ENCODE measurements at regions not wholly inside any gene's neighbourhood (a gene's known extent, or its start where the extent isn't known, plus 50 kb on each side); places are given as distances from the start of the nearest gene placed in this dataset.

DNA sequence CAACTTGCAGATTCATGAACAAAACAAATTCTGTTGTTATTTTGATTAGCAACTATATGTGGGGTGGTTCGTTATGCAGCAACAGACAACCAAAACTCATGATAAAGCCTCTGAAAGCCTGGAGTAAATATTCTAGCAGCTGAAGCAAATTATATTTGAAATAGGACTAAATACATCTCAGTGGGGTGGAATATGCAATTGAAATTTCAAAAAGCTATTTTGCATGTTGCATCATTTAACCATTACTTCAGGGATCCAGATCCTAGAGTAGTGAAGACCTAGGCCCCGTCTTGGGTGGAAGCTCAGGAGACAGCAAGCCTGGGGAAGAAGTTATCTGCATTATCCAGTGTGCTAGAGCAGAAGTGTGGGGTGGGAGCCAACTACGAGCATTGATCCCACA, 114.7 kb downstream of the PPM1A start:
- H3K4me2 ChIP-seq (ENCODE audit: control insufficient read depth, extremely low read depth, insufficient read depth, low read depth, low read length): no peak overlapping the region
- H3K27ac ChIP-seq (ENCODE audit: control insufficient read depth, insufficient read depth, low read length): no peak overlapping the region
- H3K9me3 ChIP-seq (ENCODE audit: control insufficient read depth, low read depth, low read length): no peaks in the 10 kb centered on the region
- dilution Hi-C loops (cut with MboI; ENCODE audit: extremely low pct_ligation_motif_present, low sequenced_read_pairs): no loop called here
- FAIRE-seq: no peak
- no peaks in the 10 kb centered on the region for H3K79me2 ChIP-seq (ENCODE audit: control insufficient read depth, insufficient read depth, low read length)
- no peaks in the 10 kb centered on the region for H3K27me3 ChIP-seq (ENCODE audit: control insufficient read depth, extremely low read depth, insufficient read depth, low read length)
- DNase-seq (ENCODE audit: low read depth, low spot score): no peak
- no peaks in the 10 kb centered on the region for H3K36me3 ChIP-seq (ENCODE audit: control insufficient read depth in 2 of 2, extremely low read depth in 1 of 2, insufficient read depth in 2 of 2, low read length in 2 of 2)
- no peaks in the 10 kb centered on the region for H4K20me1 ChIP-seq (ENCODE audit: control insufficient read depth, extremely low read depth, insufficient read depth, low read length)
- no peak overlapping the region for H2AFZ ChIP-seq (ENCODE audit: control insufficient read depth, low read length)
- H3K9ac ChIP-seq (ENCODE audit: control insufficient read depth, extremely low read depth, insufficient read depth, low read length): no peak overlapping the region
- no peak overlapping the region for H3K4me3 ChIP-seq (ENCODE audit: control insufficient read depth in 2 of 3, extremely low read depth in 1 of 3, insufficient read depth in 2 of 3, low read depth in 1 of 3, low read length in 3 of 3)
- TF ChIP-seq, protein P1, sequence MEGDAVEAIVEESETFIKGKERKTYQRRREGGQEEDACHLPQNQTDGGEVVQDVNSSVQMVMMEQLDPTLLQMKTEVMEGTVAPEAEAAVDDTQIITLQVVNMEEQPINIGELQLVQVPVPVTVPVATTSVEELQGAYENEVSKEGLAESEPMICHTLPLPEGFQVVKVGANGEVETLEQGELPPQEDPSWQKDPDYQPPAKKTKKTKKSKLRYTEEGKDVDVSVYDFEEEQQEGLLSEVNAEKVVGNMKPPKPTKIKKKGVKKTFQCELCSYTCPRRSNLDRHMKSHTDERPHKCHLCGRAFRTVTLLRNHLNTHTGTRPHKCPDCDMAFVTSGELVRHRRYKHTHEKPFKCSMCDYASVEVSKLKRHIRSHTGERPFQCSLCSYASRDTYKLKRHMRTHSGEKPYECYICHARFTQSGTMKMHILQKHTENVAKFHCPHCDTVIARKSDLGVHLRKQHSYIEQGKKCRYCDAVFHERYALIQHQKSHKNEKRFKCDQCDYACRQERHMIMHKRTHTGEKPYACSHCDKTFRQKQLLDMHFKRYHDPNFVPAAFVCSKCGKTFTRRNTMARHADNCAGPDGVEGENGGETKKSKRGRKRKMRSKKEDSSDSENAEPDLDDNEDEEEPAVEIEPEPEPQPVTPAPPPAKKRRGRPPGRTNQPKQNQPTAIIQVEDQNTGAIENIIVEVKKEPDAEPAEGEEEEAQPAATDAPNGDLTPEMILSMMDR (optimal IDR thresholded peaks at IDR 0.05 in 1 of 3, IDR thresholded peaks at IDR 0.05 in 1 of 3, conservative IDR thresholded peaks at IDR 0.05 in 1 of 3; ENCODE audit: extremely low read depth in 1 of 3, insufficient read depth in 2 of 3, low read length in 3 of 3): no peak
- no peak for TF ChIP-seq EZH2 (IDR thresholded peaks at IDR 0.05; ENCODE audit: low read length)
- H3K4me1 ChIP-seq (ENCODE audit: control insufficient read depth, extremely low read depth, insufficient read depth, low read length): no peaks in the 10 kb centered on the region
- H3K9me1 ChIP-seq (ENCODE audit: control insufficient read depth, extremely low read depth, insufficient read depth, low read length): no peaks in the 10 kb centered on the region

DNA sequence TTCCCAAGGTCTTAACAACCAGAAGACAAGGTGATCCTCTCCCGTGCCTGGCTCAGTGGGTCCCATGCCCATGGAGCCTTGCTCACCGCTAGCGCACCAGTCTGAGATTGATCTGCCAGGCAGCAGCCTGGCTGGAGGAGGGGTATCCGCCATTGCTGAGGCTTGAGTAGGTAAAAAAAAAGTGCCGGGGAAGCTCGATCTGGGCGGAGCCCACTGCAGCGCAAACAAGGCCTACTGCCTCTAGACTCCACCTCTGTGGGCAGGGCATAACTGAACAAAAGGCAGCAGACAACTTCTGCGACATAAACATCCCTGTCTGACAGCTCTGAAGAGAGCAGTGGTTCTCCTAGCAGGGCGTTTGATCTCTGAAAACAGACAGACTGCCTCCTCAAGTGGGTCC, 104.0 kb downstream of the C14orf39 start:
- H3K4me1 ChIP-seq (ENCODE audit: control insufficient read depth, extremely low read depth, insufficient read depth, low read length): no peaks in the 10 kb centered on the region
- no peak for DNase-seq (ENCODE audit: low read depth, low spot score)

More for the DNA sequence above, 104.0 kb downstream of the C14orf39 start:
- no peak for FAIRE-seq
- H3K4me2 ChIP-seq (ENCODE audit: control insufficient read depth, extremely low read depth, insufficient read depth, low read depth, low read length): no peak overlapping the region
- H3K4me3 ChIP-seq (ENCODE audit: control insufficient read depth in 2 of 3, extremely low read depth in 1 of 3, insufficient read depth in 2 of 3, low read depth in 1 of 3, low read length in 3 of 3): no peak overlapping the region
- no peak overlapping the region for H2AFZ ChIP-seq (ENCODE audit: control insufficient read depth, low read length)
- no peaks in the 10 kb centered on the region for H4K20me1 ChIP-seq (ENCODE audit: control insufficient read depth, extremely low read depth, insufficient read depth, low read length)
- H3K27me3 ChIP-seq (ENCODE audit: control insufficient read depth, extremely low read depth, insufficient read depth, low read length): no peaks in the 10 kb centered on the region
- no peaks in the 10 kb centered on the region for H3K36me3 ChIP-seq (ENCODE audit: control insufficient read depth in 2 of 2, extremely low read depth in 1 of 2, insufficient read depth in 2 of 2, low read length in 2 of 2)
- H3K27ac ChIP-seq (ENCODE audit: control insufficient read depth, insufficient read depth, low read length): no peak overlapping the region
- H3K9me1 ChIP-seq (ENCODE audit: control insufficient read depth, extremely low read depth, insufficient read depth, low read length): no peaks in the 10 kb centered on the region
- H3K79me2 ChIP-seq (ENCODE audit: control insufficient read depth, insufficient read depth, low read length): no peaks in the 10 kb centered on the region
- no peaks in the 10 kb centered on the region for H3K9me3 ChIP-seq (ENCODE audit: control insufficient read depth, low read depth, low read length)
- H3K9ac ChIP-seq (ENCODE audit: control insufficient read depth, extremely low read depth, insufficient read depth, low read length): no peak overlapping the region
- TF ChIP-seq EZH2 (IDR thresholded peaks at IDR 0.05; ENCODE audit: low read length): no peak
- TF ChIP-seq, protein P1 (optimal IDR thresholded peaks at IDR 0.05 in 1 of 3, IDR thresholded peaks at IDR 0.05 in 1 of 3, conservative IDR thresholded peaks at IDR 0.05 in 1 of 3; ENCODE audit: extremely low read depth in 1 of 3, insufficient read depth in 2 of 3, low read length in 3 of 3): no peak
- dilution Hi-C loops (cut with MboI; ENCODE audit: extremely low pct_ligation_motif_present, low sequenced_read_pairs): no loop called here

All from keratinocyte (primary cell).